PC-9 (cell line): ENCODE measurements at regions not wholly inside any gene's neighbourhood (a gene's known extent, or its start where the extent isn't known, plus 50 kb on each side); places are given as distances from the start of the nearest gene placed in this dataset.

Source experiments
- BruUV-seq: library from RNA; stranded (reverse); fragments of 400-500 nt; replicated peaks from 2 replicates; lab custom pipeline; 2021; lab: Mats Ljungman, UMichigan
- CTCF ChIA-PET: fragments of 300-600 bp; sonication (Branson Sonifier 250); formaldehyde crosslinking; loops from one replicate; lab custom pipeline; 2022; ENCODE audit warnings: antibody characterized with exemption; lab: Charles Lee
- POLR2A ChIA-PET: fragments of 300-600 bp; sonication (Branson Sonifier 250); formaldehyde crosslinking; loops from one replicate; lab custom pipeline; 2022; ENCODE audit warnings: antibody characterized with exemption; ENCODE audit not compliant: unreplicated experiment; lab: Charles Lee
- DNase-seq, 2 experiments: peaks; one replicate each; pipeline versions ENCODE4 v3.0.0 to v3.0.0-alpha.2; 2015 to 2022; ENCODE audit warnings: mixed read lengths in 1 of 2
- H2AFZ ChIP-seq: fragments of 200-600 bp; sonication (generic); 2 replicates; pipeline ENCODE4 v1.8.1; 2017; ENCODE audit warnings: antibody characterized with exemption
- H3F3A ChIP-seq: fragments of 200-600 bp; sonication (generic); 2 replicates; pipeline ENCODE4 v1.8.1; 2017; ENCODE audit warnings: antibody characterized with exemption, mild to moderate bottlenecking, low read depth; ENCODE audit not compliant: insufficient read depth
- H3K27ac ChIP-seq: fragments of 200-600 bp; sonication (generic); 2 replicates; pipeline ENCODE4 v1.6.1; 2016; ENCODE audit warnings: mixed run types
- H3K27me3 ChIP-seq: fragments of 200-600 bp; sonication (generic); 2 replicates; pipeline ENCODE4 v1.6.1; 2016; ENCODE audit warnings: low read depth, mixed run types; ENCODE audit not compliant: insufficient read depth
- H3K36me3 ChIP-seq: fragments of 200-600 bp; sonication (generic); 2 replicates; pipeline ENCODE4 v1.6.1; 2016; ENCODE audit warnings: low read depth, mixed run types
- H3K4me1 ChIP-seq: fragments of 200-600 bp; sonication (generic); replicated peaks from 2 replicates; pipeline ENCODE4 v1.6.1; 2016; ENCODE audit warnings: mixed run types; ENCODE audit not compliant: insufficient read depth
- H3K4me2 ChIP-seq: fragments of 200-600 bp; sonication (generic); 2 replicates; pipeline ENCODE4 v1.6.1; 2017; ENCODE audit warnings: mixed run types
- H3K4me3 ChIP-seq: fragments of 200-600 bp; sonication (generic); 2 replicates; pipeline ENCODE4 v1.6.1; 2016; ENCODE audit warnings: mixed run types
- H3K79me2 ChIP-seq: fragments of 200-600 bp; sonication (generic); 2 replicates; pipeline ENCODE4 v1.6.1; 2017; ENCODE audit warnings: low read depth, mixed run types
- H3K9me2 ChIP-seq: fragments of 200-600 bp; sonication (generic); 2 replicates; pipeline ENCODE4 v1.8.1; 2017; ENCODE audit warnings: mild to moderate bottlenecking; ENCODE audit not compliant: insufficient read depth
- H3K9me3 ChIP-seq: fragments of 200-600 bp; sonication (generic); 2 replicates; pipeline ENCODE4 v1.8.1; 2016; ENCODE audit warnings: low read depth; ENCODE audit not compliant: insufficient read depth
- H4K20me1 ChIP-seq: fragments of 200-600 bp; sonication (generic); 2 replicates; pipeline ENCODE4 v1.8.1; 2017; ENCODE audit not compliant: insufficient read depth
- CTCF ChIP-seq: fragments of 200-600 bp; sonication (generic); conservative IDR thresholded peaks from 2 replicates; pipeline ENCODE4 v1.6.1; 2017; ENCODE audit warnings: mixed run types, antibody characterized with exemption, mild to moderate bottlenecking, moderate library complexity
- EZH2 ChIP-seq: fragments of 200-600 bp; sonication (generic); IDR thresholded peaks from 2 replicates; pipeline ENCODE4 v1.8.0; 2017; ENCODE audit warnings: antibody characterized with exemption, low read depth
- intact Hi-C: fragments of 100-400 bp; cut with micrococcal nuclease; formaldehyde crosslinking; loops from one replicate; pipeline ENCODE4 v1.10.0; 2022; ENCODE audit not compliant: unreplicated experiment

DNA sequence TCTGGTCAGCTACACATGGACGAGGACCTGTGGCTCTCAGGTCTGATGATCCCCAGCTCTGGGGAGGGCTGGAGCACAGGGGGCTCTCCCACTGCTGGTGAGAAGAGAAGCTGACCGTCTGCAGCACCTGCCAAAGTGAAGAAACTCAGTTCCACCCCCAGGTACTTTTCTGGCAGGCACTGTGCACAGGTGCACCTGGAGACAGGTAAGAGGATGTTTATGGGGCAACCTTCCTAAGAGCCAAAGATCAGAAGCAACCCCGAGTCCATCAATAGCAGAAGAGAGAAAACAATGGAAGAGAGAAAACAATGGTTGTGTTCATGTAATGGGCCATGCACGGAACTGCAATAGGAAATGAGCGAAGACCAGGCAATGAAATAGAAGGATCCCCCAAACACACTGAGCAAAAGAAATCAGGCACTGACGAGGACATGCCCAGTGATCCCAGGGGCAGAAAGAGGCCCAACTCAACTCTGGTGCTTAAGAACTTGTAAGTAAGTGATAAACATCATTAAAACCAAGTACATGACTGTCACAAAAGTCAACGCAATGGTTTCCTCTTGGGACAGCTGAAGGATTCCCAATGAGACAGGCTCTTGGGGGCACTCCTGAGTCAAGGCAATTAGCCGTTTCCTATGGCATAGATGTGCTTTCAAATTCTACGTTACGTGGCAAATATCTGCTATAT is 95.0 kb upstream of the ALDH1A3 start:
- POLR2A ChIA-PET = no interaction called here
- Histone ChIP-seq H3K36me3 (no peaks in the 10 kb centered on the region), H2AFZ (no peak overlapping the region), H3K27me3 (no peaks in the 10 kb centered on the region), H4K20me1 (no peaks in the 10 kb centered on the region), H3K27ac (no peak overlapping the region), H3K79me2 (no peaks in the 10 kb centered on the region), H3F3A (no peaks in the 10 kb centered on the region), H3K9me3 (no peaks in the 10 kb centered on the region), H3K4me1 (no peaks in the 10 kb centered on the region), H3K4me3 (no peak overlapping the region), H3K4me2 (no peak overlapping the region), H3K9me2 (no peaks in the 10 kb centered on the region)
- no peak for TF ChIP-seq CTCF
- no peak for TF ChIP-seq EZH2
- intact Hi-C loops = no loop called here
- no peak for DNase-seq
- BruUV-seq = no TSS peak
- CTCF ChIA-PET = no interaction called here

GRCh38 chr15:100785181-100786138 is 94.2 kb upstream of the ALDH1A3 start:
- Histone ChIP-seq H3K4me1 (no peaks in the 10 kb centered on the region), H3K36me3 (no peaks in the 10 kb centered on the region), H3K4me3 (no peak overlapping the region), H3K27me3 (no peaks in the 10 kb centered on the region), H3K27ac (no peak overlapping the region), H3K9me3 (no peaks in the 10 kb centered on the region), H3K4me2 (no peak overlapping the region), H3K9me2 (no peaks in the 10 kb centered on the region), H3K79me2 (no peaks in the 10 kb centered on the region), H3F3A (no peaks in the 10 kb centered on the region), H2AFZ (no peak overlapping the region), H4K20me1 (no peaks in the 10 kb centered on the region)
- CTCF ChIA-PET = no interaction called here
- POLR2A ChIA-PET = no interaction called here
- intact Hi-C loops = no loop called here
- no peak for DNase-seq
- no peak for TF ChIP-seq EZH2
- TF ChIP-seq CTCF = no peak
- no TSS peak for BruUV-seq

DNA sequence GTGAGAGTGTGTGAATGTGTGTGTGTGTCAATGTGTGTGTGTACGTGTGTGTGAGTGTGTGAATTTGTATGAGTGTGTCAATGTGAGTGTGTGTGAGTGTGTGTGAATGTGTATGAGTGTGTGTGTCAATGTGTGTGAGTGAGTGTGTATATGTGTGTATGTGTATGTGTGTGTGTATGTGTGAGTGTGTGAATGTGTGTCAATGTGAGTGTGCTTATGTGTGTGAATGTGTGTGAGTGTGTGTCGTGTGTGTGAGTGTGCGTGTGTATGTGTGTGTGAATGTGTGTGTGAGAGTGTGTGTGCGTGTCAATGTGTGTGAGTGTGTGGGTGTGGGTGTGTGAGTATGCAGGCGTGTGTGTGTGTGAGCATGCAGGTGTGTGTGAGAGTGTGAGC is 93.5 kb upstream of the ALDH1A3 start:
- no peak overlapping the region for H3K27ac ChIP-seq
- H2AFZ ChIP-seq = no peak overlapping the region
- DNase-seq = no peak
- ChIA-PET CTCF (no interaction called here), POLR2A (no interaction called here)
- no peak for TF ChIP-seq CTCF
- no peak for TF ChIP-seq EZH2
- no peak overlapping the region for H3K4me3 ChIP-seq
- H3K9me3 ChIP-seq = no peaks in the 10 kb centered on the region
- H3K27me3 ChIP-seq = no peaks in the 10 kb centered on the region
- H3K79me2 ChIP-seq = no peaks in the 10 kb centered on the region
- no peaks in the 10 kb centered on the region for H4K20me1 ChIP-seq
- H3K9me2 ChIP-seq = no peaks in the 10 kb centered on the region
- H3K4me1 ChIP-seq = no peaks in the 10 kb centered on the region
- no peaks in the 10 kb centered on the region for H3K36me3 ChIP-seq
- H3K4me2 ChIP-seq = no peak overlapping the region
- intact Hi-C loops = no loop called here
- BruUV-seq = no TSS peak
- no peaks in the 10 kb centered on the region for H3F3A ChIP-seq
